Hypothalamus (tissue), 51 donors: ENCODE measurements at regions not wholly inside any gene's neighbourhood (a gene's known extent, or its start where the extent isn't known, plus 50 kb on each side); places are given as distances from the start of the nearest gene placed in this dataset.
"Not testable (repeated sequence)": the region's sequence is repeated elsewhere in the genome, so short reads cannot be mapped to it uniquely, and the experiment has no call there.

Experiments
- DNase-seq, 51 donors: peaks; one replicate each; lab custom pipeline; 2025; lab: John Stamatoyannopoulos, UW

DNA sequence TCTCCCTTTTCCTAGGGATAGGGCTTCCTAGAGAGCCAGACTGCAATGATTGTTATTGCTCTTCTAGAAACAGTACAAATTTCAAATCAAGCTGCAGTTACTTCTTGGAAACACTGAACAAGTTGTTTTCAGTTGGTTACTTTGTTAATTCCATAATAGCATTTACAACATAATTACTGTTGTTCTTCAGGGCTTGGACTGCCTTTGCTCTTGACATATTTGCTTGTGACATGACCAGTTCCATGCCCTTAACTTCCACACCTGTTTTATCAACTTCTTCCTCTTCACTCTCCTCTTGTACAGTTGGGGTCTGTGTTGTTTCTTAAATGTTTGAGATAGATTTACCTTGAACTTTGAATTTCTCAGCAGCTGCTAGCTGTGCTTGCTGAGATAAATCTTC, 104.4 kb downstream of the SEC23IP start:
- DNase-seq: no peak

DNA sequence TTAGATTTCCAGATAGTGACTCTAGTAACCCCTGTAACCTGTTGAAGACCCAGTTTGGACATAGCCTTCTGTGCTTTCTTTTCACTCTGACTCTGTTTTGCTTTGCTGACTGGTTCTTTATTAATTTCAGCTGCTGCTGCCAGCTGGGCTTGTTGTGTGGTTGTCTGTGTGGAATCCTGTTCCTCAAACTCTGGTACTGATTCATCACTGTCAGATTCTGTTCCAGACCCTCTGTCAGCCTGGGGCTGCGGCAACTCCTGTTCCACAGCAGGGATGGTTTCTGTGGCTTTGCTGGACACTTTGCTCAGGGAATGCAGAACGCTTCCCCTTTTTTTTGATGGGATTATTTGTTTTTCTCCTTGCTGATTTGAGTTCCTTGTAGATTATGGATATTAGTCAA, 104.9 kb downstream of the SEC23IP start:
- DNase-seq: no peak

DNA sequence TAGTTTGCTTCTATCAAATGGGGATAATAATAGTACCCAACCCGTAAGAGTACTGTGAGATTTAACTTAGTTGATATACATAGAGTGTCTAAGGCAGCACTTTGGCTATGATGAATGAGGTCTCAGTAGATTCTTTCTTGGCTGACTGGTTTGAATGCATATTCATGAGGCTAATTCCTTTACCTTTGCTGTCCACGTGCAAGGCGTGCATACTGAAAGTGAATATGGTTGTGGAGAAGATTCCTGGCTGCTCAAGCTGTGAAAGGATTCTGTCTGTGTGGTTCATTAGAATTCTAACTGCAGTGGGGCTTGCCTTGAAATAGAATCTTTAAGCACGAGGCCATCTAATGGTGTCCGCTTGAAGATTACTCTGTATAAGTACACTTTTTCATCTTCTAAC, 110.3 kb downstream of the SEC23IP start:
- no peak for DNase-seq

DNA sequence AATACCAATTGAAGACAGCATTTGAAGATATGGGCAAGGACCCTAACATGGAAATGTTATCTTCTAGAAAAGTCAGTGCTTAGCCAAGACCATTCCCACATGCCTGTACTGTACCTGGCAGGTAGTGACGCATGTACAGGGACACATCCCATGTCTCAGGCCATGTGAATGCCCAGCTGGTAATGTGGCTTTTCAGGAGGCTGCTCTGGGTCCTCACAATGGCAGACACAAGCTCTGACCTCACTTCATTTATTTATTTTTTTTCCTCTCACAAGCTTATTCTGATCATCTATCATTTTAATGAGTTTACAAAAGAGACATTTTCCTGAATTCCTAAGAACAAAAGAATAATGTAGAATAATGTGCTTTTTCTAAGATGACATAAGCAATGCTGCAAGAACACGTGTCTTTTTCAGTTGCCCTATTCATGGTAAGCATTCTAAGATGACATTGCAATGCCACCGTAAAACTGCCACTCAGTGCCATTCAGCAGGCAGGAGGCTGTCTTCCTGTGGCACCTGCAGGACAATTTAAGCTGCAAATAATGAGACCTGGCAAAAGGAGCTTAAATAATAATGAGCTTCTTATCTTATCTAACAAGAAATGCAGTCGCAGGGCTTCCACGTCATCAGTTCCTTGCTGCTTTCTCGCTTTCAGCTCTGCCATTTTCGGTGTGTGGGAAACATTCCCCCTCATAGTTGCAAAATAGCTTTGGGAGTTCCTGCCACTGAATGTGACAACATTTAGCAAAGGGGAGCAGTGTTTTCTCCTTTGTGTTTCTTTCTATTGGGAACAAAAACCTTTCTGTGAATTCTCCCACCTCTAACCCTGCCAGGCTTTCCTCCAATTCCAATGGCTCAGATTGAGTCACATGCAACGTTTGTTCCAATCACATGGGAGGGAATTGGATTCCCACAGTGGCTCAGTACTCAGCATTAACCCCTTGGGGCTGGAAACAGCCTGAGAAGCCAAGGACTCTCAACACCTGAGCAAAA, 113.0 kb downstream of the SEC23IP start:
- DNase-seq: peak in 17 of 51 donors; percentile 5 to 56 (median 24)

DNA sequence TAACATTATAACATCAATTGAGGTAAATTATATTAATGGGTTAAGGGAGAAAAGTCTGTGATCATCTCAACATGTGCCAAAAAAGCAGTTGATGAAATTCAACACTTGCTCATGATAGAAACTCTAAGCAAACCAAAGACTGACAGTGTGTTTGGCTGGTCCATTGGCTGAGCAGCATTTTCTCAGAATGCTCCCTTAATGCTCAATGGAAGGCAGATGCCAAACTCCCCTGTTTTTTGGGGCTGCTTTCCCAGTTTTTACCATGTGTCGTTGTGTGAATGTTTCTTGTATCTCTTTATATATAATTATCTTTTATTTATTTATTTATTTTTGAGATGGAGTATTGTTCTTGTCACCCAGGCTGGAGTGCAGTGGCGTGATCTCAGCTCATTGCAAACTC, 114.7 kb downstream of the SEC23IP start:
- DNase-seq: no peak

DNA sequence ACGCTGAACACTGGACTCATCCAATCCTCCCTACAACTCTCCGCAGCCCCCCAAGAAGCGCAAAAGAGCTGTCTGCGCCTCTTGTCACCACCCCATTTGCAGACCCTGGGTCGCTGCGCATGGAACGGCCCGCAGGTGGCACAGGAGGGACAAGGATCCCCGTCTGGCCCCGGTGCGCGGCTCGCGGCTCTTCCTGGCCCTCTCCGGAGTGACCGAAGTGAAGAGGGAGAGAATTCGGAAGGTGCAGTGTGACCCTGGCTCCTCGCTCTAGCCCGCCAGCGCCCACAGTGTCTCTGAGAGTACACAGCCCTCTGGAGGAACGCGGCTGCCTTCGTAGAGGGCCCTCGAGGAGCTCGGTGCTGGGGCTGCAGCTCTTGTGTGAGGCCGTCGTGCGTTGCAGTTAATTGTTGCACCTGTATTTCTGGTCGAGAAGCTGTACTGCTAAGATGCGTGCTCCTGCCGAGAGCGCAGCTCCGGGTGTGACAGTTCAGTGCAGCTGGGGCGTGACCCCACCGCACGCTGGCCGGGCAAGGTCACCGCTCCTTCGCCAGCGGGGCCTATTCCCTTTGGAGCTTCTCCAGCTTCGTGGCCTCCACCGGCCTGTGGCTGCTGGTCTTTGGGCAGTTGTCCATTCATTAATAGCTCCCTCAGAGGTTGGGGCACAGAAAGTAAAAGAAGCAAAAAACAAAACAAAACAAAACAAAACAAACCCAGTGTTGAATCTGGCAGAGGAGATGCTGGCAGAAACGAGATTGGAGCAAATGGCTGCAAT, 119.0 kb downstream of the SEC23IP start:
- DNase-seq: peak in 13 of 51 donors; percentile 4 to 58 (median 19)

DNA sequence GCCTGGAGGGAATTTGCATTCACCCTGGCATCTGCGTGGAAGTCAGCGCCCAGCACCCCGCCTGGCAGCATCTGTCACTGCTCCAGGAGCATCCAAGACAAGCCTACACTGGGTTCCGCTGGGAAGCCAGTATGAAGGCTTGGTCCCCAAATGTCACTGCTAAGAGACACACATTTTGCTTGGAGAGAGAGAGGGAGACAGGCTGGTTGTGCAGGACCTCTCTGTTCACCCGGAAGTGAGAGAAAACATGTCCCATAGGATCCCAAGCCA, 119.5 kb downstream of the SEC23IP start:
- DNase-seq: peak in 12 of 51 donors; percentile 3 to 58 (median 20)

DNA sequence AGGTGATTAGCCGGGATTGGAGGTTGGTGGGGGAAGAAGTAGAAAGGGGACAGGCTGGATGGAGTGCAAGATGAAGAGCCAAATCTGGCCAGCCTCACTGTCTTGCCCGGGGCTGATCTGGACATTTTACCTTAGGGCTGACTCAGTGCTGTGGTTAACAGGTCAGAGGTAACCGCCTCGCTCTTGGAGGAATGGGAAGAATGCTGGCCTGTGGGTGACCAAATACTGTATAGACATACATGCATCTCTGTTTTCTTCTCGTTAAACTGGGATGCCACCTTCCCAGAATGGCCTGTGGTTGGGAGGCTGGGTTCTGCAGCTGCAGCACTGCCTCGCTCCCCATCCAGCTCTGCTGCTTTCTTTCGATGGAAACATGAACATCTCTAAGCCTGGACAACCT, 120.0 kb downstream of the SEC23IP start:
- no peak for DNase-seq

DNA sequence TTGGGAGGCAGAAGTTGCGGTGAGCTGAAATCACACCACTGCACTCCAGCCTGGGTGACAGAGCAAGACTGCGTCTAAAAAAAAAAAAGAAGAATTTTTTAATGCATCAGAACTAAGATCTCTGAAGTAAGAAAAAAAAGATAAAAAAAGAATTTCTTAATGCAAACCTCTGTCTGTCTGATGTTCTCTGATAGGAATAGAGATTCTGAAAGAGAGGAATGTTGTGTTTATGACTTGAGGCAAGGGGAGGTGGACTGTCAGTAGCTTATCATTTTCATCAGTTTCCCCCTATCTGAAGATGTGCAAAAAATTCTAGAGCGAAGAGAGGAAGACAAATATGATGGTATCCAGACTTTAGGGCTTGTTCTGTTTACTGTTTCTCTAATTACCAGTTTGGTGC, 121.5 kb downstream of the SEC23IP start:
- no peak for DNase-seq

DNA sequence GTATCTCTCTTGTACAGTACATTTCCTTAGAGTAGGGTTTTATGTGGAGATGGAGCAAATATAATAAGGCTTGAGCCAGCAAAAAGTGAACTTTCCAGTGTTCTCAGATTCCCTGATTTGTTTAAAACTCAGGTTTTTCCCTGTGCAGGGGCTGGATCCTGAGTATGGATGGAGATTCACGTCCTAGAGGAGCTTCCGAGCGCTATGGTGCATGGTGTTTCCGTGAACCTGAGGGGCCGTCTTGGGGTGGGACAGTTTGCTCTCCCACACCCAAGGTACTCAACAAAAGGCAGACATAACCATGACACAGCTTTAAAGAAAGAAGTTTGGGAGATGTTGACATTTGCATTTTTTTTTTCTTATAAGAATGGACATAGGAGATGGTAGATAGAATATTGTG, 122.5 kb downstream of the SEC23IP start:
- no peak for DNase-seq

DNA sequence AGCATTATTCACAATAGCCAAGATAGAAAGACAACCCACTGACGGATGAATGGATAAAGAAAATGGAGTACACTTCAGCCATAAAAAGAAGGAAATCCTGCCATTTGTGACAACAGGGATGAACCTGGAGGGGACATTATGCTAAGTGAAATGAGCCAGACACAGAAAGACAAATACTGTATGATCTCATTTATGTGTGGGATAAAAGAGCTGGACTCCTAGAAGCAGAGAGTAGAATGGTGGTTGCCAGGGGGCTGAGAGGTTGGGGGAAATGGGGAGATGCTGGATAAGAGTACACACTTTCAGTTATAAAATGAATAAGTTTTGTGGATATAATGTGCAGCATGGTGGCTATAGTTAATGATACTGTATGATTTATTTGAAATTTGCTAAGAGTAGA, 124.4 kb downstream of the SEC23IP start:
- no peak for DNase-seq

DNA sequence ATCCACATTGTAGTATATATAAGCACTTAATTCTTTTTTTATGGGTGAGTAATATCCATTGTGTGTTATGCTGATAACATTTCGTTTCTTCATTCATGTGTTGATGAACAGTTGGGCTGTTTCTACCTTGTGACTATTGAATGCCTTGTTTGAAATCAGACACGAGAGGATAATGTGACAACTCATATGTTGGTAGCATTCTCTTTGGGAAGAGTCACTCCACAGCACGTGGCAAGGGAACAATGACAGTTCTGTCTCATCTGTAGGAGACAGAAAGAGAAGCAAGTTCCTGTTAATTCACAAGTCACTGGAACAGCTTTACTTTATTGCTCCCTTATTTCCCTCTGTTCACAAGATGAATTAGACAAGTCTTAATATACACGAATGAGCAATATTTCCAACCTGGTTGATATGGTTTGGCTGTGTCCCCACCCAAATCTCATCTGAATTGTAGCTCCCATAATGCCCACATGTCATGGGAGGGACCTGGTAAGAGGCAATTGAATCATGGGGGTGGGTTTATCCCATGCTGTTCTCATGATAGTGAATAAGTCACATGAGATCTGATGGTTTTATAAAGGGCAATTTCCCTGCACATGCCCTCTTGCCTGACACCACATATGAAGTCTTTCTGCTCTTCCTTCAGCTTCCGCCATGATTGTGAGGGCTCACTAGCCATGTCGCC, 125.3 kb downstream of the SEC23IP start:
- DNase-seq: peak in 1 of 51 donors; percentile 0

DNA sequence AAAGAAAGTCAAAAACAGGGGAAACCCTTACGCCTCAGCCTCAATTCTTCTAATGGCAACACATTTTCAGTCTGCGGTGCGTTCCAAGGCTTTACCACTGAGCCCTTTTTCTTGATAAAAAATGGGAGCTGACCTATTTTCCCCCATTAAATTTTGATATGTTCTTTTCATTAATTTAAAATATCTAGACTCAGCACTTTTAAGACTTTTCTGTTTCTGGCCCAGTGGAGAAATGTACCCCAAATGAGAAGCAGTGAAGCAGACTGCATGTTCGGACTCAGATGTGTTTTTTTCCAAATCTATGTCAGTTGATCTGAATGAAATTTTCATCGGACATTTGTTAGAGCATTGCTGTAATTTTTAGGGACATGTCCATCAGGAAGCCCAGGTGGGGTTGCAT, 126.2 kb downstream of the SEC23IP start:
- no peak for DNase-seq

DNA sequence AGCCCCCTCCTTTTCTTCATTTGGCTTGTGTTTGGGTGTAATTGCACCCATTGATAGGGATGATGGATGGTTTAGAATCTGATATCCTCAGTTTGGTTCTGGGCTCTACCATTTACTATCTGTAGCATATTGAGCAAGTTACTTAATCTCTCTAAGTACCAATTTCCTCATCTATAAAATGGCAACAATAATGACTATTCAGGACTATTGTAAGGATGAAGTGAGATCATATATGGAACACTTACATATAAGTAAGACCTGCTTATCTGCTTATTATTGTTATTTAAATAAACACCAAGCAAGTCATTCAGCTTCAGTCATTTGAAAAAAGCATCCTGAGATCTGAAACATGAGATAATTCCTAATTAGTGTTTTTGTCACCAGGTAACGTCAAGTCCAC, 127.0 kb downstream of the SEC23IP start:
- no peak for DNase-seq

DNA sequence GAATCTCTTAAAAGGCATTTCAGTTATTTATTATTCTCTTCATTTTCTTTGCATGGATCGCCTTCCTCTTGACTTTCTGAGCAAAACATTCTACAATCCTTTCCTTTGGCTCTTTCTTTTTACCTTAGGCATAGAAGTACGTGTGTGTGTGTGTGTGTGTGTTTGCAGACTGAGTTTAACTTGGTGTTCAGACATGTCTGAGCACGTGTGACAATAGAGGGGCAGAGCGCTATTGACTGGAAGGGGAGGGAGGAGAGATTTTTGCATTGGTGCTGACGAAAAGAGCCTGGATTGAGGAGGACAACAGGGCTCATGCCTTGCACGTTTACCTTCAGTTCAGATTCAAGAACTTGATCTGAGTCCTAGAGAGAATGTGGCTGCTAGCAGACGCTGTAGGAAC, 129.8 kb downstream of the SEC23IP start:
- DNase-seq: no peak

DNA sequence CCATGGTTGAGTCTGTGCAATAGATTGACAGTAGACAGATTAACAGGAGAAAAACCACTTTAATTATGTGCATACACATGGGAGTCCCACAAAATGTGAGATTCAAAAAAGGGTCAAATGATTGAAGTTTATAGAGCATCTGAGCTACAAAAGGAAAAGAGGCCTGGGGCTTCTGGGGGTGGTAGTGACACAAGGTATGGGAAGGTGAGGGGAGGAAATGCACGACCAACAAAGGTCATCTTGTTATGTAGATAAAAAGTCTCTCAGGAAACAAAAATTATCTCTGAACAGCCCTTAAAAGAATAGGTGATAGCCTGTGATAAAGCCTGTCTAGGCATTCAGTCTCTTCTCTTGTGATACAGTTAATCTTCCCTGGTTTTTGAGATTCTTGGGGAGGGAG, 141.7 kb downstream of the SEC23IP start:
- no peak for DNase-seq

DNA sequence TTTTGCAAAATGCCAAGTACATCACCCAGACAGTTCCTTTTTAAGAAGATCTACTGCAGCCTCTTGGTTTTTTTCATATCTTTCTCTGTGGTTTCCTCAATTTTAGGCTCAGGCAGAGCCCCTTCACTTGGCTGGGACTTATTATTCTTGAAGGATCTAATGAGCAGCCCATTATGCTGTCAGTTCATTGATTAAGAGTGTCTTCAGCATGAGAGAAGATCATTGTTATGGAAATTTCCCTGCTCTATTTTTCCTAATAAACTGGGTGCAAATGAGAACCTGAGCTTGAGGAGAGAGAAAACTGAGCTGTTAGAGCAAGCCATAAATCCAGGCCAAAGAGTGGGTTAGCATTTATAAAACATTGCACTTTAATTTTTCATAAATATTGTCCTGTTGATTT, 146.5 kb downstream of the SEC23IP start:
- peak in 1 of 51 donors; percentile 8 for DNase-seq

DNA sequence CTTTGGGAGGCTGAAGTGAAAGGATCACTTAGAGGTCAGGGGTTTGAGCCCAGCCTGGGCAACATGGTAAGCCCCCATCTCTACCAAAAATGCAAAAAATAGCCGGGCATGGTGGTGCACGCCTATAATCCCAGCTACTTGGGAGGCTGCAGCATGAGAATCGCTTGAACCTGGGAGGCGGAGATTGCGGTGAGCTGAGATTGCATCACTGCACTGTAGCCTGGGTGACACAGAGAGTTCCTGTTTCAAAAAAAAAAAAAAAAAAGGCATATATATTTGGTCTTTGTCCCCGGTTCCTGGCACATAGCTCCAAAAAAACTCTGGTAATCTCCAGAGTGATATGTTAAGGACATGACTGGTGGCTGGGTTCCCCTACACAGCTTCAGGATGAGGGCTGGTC, 147.3 kb downstream of the SEC23IP start:
- no peak for DNase-seq

DNA sequence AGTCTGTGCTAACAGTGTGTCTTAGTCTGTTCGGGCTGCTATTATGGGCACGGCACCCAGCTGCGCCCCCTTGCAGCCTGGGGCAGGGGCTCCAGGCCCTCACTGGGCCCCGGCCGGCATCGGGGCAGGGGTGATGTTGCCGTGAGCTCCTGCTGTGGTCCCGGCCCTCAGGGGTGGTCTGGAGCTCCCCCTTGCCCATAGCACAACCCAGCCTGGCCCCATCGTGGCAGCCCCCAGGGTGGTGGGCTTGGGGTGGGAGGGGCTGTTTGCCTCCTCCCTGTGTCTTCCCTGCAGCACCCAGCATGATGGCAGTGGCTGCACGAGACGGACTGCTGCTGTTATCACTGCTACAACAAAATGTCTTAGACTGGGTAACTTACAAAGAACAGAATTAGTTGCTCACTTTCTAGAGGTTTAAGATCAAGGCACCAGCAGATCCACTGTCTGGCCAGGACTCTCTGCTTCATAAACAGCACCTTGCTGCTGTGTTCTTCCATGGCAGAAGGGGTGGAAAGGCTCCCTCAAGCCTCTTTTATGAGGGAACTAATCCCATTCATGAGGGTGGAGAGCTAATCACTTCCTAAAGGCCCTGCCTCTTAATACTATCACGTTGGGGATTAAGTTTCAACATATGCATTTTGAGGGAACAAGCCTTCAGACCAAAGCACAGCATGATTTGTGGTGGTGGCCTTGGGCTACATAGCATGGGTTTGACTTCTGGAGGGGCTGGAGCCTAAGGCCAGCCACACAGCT, 149.5 kb downstream of the SEC23IP start:
- DNase-seq: no peak

DNA sequence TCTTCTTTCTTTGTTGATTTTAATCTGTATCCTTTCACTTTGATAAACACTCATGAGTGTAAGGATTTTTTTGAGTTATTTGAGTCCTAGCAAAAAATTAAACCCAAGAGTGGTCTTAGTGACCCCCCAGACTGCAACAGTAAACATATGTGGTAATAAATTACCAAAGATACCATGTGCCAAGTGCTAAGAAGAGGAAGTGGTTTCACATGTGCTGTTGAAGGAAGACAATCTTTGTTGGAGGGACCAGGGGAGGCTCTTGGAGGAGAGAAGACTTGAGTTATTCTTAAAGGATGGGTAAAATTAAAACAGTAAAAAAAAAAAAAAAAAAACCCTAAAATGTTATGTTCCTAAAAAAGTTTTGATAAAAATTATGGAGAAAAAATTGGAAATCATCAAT, 150.2 kb downstream of the SEC23IP start:
- DNase-seq: no peak

DNA sequence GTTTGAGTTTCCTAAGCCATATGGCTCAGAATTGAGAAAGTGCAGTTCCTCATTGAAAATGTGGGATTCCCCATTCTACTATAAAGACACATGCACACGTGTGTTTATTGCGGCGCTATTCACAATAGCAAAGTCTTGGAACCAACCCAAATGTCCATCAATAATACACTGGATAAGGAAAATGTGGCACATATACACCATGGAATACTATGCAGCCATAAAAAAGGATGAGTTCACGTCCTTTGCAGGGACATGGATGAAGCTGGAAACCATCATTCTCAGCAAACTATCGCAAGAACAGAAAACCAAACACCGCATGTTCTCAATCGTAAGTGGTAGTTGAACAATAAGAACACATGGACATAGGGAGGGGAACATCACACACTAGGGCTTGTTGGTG, 154.8 kb downstream of the SEC23IP start:
- DNase-seq: not testable (repeated sequence)
